Fibroblast of skin of scalp (primary cell): ENCODE measurements at regions not wholly inside any gene's neighbourhood (a gene's known extent, or its start where the extent isn't known, plus 50 kb on each side); places are given as distances from the start of the nearest gene placed in this dataset.
"Not testable (repeated sequence)": the region's sequence is repeated elsewhere in the genome, so short reads cannot be mapped to it uniquely, and the experiment has no call there.

Experiments
- DNase-seq: peaks from one replicate; pipeline ENCODE4 v3.0.0-alpha.2; 2013

GRCh38 chr5:21482983-21483650 is 1370.0 kb downstream of the CDH12 start:
- DNase-seq, result not testable (repeated sequence)

GRCh38 chr5:21482522-21482921 is 1370.6 kb downstream of the CDH12 start:
- DNase-seq, result not testable (repeated sequence)

DNA sequence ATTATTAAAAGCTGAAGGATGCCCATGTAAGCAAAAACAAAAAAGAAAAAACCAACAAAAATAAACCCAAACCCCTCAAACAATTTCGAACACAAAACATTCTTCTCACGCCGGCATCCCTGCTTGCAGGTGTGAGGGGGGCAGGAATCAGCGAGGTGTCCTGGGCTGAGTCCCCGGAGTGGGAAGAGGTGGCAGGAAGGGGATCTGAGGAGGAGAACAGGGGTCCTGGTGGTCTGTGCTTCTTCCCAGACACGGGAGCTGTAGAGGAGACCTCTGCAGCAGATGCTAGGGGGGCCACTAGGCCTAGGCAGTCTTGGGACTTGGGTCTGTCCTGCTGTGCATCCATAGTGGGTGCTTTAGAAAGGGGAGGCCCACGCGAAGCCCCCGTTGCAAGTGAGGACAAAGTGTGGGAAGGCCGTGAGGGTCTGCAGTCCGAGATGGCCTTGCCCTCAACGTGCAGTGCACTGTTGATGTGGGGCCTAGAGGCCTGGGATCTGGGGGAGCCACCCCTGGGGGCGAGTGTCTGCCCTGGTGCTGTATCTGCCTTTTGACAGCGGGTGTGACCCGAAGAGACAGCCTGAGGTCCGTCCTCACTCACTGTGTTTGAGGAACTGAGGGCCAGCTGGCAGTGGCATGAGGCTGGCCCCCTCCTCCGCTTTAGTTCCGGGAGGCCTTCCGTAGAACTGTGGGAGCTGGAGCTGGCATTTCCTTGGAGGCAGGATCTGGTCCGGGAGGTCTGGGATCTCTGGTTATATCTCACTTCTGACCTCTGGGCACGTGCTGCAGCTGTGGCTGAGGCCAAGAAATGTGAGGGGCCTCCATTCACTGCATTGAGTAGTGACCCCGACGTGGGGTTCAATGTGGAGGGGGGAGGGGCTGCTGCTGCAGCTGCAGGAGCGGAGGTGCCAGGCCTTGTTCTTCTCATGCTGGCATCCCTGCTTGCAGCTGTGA is 1371.5 kb downstream of the CDH12 start:
- not testable (repeated sequence) for DNase-seq

GRCh38 chr5:21480054-21480453 is 1373.1 kb downstream of the CDH12 start:
- DNase-seq, result not testable (repeated sequence)

DNA sequence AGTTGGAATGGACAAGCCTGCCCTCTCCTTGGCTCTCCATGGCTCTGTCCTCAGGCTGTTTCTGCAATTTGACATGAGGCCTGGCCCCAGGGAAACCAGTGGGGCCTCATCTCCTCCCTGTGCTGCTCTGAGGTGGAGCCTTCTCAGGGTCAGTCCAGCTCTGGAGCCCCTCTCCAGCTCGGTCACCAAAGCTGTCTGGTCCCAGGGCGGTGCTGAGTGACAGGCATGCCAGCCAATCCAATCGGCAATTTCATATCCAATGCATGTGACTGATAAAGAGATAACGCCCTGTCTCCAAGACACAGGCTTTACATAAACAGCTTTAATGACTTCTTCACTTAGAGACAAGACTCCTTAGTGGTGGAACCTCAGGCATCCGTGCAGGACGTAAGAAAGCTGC is 1379.2 kb downstream of the CDH12 start:
- DNase-seq, result not testable (repeated sequence)

DNA sequence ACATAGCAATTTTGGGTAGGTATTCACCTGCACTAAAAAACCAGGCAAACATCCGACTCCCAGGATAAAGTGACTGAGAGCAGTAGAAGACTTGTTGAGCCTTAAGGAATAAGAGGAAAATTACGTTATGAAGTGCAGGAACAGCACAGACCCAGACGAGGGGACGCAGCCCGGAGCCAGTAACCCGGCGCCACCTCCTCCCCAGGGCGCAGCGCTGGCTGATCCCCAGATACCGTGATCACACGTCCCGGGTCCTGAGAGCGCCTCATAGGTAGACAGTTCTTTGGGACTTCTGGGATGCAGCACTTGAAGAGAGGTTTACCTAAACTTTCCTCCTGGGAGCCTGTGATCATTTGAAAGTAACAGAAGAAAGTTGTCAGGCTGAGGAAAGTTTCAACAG is 1379.7 kb downstream of the CDH12 start:
- DNase-seq, result not testable (repeated sequence)

DNA sequence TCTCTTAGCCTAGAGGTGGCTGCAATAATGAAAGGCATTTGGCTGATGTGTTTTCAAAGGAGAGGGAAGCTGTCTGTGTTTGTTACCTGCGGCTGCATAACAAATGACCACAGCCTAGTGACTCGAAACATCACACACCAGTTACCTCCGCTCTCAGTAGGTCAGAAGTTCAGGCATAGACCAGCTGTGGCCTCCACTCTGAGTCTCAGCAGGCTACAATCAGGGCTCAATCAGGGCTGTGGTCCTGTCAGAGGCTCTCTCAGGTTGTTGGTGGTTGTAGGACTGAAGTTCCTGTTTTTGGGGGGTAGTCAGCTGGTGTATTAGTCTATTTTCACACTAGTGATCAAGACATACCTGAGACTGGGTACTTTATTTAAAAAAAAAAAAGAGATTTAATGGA is 1381.5 kb downstream of the CDH12 start:
- DNase-seq, result not testable (repeated sequence)

- DNase-seq, result peak; percentile 37
Measured at GRCh38 chr5:21469523-21470101, 1383.5 kb downstream of the CDH12 start.

GRCh38 chr5:21467544-21467943 is 1385.6 kb downstream of the CDH12 start:
- not testable (repeated sequence) for DNase-seq

- DNase-seq, result not testable (repeated sequence)
Measured at GRCh38 chr5:21459744-21460073, 1393.4 kb downstream of the CDH12 start.

- no peak for DNase-seq
Measured at GRCh38 chr5:21452449-21452848, 1400.7 kb downstream of the CDH12 start.

DNA sequence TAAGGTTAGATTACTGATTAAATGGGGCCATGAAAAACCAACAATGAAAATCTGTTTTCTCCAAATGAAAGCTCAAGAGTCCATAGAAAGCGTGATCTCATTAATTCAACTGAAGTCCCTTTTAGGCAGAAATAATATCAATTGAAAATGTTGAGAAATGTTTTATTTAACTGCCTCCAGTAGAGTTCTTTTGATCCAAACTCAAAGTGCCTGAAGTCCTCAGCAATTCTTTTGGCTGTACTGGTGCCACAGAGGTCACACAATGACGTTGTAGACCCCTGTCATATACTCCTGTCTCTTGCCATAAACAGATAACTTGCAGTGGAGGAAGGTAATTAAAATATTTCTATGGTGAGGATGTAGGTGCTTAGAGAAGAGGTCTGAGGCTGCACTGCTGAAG is 1420.5 kb downstream of the CDH12 start:
- no peak for DNase-seq

- DNase-seq, result no peak
Measured at GRCh38 chr5:21424907-21425306, 1428.2 kb downstream of the CDH12 start.

DNA sequence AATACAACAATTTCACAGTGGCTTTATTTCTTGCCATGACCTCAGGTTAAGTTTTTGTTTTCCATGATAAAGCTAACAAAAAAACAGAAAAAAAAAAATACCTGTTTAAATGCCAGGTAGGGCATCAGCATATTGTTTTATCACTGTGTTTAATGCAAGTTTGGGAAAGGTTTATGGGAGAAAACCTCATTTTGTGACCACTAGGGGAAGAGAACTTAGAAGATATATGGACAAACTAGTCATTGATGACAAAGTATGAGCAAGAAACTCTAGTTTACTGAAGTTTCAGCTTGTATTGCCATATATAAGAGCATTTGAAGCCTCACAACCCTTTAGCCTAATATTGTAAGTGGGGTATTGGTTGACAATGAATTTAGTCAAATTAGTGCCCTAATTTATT is 1431.4 kb upstream of the CDH18 start:
- DNase-seq, result no peak

- not testable (repeated sequence) for DNase-seq
Measured at GRCh38 chr5:21402089-21402488, 1414.1 kb upstream of the CDH18 start.

GRCh38 chr5:21398511-21398910 is 1410.5 kb upstream of the CDH18 start:
- DNase-seq, result no peak

GRCh38 chr5:21397693-21398092 is 1409.7 kb upstream of the CDH18 start:
- no peak for DNase-seq

- DNase-seq, result no peak
Measured at GRCh38 chr5:21391506-21391905, 1403.5 kb upstream of the CDH18 start.

DNA sequence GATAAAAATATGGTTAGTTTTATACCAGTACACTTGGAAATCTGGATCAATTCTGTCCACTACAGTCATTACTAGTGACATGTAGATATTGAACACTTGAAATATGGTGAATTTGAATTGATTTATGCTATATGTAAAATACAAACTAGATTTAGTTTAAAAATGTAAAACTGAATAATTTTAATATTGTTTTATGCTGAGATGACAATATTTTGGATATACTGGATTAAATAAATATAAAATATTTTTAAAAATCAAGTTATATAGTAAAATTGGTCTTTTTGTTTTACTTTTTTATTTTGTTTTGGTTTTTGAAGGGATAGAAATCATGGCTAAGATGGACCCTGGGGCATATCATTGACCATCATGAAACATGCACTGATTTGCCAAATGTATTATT is 1372.8 kb upstream of the CDH18 start:
- DNase-seq, result not testable (repeated sequence)

GRCh38 chr5:21341948-21342261 is 1353.9 kb upstream of the CDH18 start:
- DNase-seq, result peak; percentile 2

DNA sequence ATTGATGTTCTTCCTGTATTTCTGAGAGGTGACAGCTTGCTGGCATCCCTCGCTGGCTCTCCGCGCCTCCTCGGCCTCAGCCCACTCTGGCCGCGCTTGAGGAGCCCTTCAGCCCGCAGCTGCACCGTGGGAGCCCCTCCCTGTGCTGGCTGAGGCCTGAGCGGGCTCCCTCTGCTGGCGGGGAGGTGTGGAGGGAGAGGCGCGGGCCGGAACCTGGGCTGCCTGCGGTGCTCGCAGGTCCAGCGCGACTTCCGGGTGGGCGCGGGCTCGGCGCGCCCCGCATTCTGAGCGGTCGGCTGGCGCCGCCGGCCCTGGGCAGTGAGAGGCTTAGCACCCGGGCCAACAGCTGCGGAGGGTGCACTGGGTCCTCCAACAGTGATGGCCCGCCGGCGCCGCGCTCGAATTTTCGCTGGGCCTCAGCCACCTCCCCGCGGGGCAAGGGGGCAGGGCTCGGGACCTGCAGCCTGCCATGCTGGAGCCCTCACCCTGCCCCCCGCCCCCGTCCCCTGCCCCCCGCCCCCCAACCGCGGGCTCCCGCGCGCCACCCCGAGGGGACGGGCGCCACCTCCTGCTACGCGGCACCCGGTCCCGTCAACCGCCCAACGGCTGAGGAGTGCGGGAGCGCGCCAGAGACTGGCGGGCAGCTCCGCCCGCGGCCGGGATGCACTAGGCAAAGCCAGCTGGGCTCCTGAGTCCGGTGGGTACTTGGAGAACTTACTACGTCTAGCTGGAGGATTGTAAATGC is 1353.4 kb upstream of the CDH18 start:
- DNase-seq, result not testable (repeated sequence)

DNA sequence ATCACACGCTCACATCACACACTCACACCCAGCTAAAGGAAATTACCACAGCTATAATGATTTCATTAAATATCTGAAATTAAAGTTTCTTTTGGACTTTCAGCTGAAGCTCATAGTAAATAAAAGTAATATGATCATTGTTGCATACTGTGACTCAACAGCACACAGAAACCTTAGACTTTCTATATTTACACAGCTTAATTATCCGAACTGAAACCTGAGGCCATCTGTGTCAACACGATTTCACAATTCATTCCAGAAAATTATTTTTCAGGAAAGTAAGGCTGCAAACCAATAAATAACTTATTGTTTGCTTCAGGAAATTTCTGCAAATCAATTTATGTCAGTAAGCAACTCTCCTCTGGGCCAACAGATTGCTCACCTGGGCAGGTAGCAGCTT is 1352.2 kb upstream of the CDH18 start:
- DNase-seq, result not testable (repeated sequence)

DNA sequence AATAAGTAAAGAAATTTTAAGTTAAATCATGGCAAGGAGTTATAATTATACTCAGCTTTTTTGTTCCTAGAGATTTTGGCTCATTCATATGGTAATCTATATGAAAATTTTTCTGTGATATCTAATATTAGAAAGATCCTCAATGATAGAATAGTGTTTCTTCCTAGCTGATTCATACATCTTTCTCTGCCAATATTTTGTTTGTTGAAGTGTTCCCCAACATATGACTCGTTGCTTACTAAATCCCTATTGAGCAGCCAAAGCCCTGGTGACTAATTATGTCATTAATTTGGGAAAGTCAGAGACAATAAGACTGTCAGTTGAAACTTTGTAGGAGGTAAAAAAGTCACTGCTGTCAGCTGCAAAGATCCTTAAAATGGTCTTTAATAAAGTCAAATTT is 1348.5 kb upstream of the CDH18 start:
- not testable (repeated sequence) for DNase-seq
